Cardiac muscle cell (in vitro differentiated cells and primary cell): ENCODE measurements at regions not wholly inside any gene's neighbourhood (a gene's known extent, or its start where the extent isn't known, plus 50 kb on each side); places are given as distances from the start of the nearest gene placed in this dataset.
A peak's percentile ranks its signal among the peaks of the same experiment; 100 is the strongest.

Source experiments
- DNase-seq, 2 donors: peaks; one replicate each; pipeline versions ENCODE4 v3.0.0 to v3.0.0-alpha.2; 2010 to 2017; ENCODE audit warnings: low read depth in 1 of 2, low spot score in 1 of 2
- H3K27ac ChIP-seq: fragments of 200-600 bp; sonication (generic); 2 replicates; pipeline ENCODE4 v1.5.1; 2016
- H3K27me3 ChIP-seq: fragments of 200-600 bp; sonication (generic); 2 replicates; pipeline ENCODE4 v1.6.0; 2016; ENCODE audit warnings: control low read depth
- H3K36me3 ChIP-seq: fragments of 200-600 bp; sonication (generic); 2 replicates; pipeline ENCODE4 v1.5.1; 2016; ENCODE audit warnings: control low read depth
- H3K4me1 ChIP-seq: fragments of 200-600 bp; sonication (generic); 2 replicates; pipeline ENCODE4 v1.8.1; 2017; ENCODE audit warnings: low read depth, mild to moderate bottlenecking, mixed run types
- H3K4me3 ChIP-seq: fragments of 200-600 bp; sonication (generic); 2 replicates; pipeline ENCODE4 v1.5.1; 2016; ENCODE audit warnings: mild to moderate bottlenecking
- H3K9me3 ChIP-seq: fragments of 200-600 bp; sonication (generic); 2 replicates; pipeline ENCODE4 v1.5.1; 2017; ENCODE audit warnings: low read depth, mild to moderate bottlenecking, control low read depth
- CTCF ChIP-seq: IDR thresholded peaks from 2 replicates; pipeline ENCODE4 v1.5.1; 2012; ENCODE audit warnings: low read depth, mild to moderate bottlenecking, low read length

GRCh38 chr10:128833671-128834070 lies 633.4 kb upstream of the MGMT start:
- no peak overlapping the region for H3K27ac ChIP-seq
- DNase-seq: no peak
- H3K4me1 ChIP-seq: no peaks in the 10 kb centered on the region
- no peak overlapping the region for H3K4me3 ChIP-seq
- H3K36me3 ChIP-seq: no peaks in the 10 kb centered on the region
- TF ChIP-seq CTCF: no peak
- no peaks in the 10 kb centered on the region for H3K9me3 ChIP-seq
- no peaks in the 10 kb centered on the region for H3K27me3 ChIP-seq

GRCh38 chr10:128835361-128835760 lies 631.7 kb upstream of the MGMT start:
- TF ChIP-seq CTCF: no peak
- no peak for DNase-seq
- no peak overlapping the region for H3K4me3 ChIP-seq
- H3K27me3 ChIP-seq: no peaks in the 10 kb centered on the region
- no peaks in the 10 kb centered on the region for H3K4me1 ChIP-seq
- no peaks in the 10 kb centered on the region for H3K9me3 ChIP-seq
- H3K36me3 ChIP-seq: no peaks in the 10 kb centered on the region
- H3K27ac ChIP-seq: no peak overlapping the region

DNA sequence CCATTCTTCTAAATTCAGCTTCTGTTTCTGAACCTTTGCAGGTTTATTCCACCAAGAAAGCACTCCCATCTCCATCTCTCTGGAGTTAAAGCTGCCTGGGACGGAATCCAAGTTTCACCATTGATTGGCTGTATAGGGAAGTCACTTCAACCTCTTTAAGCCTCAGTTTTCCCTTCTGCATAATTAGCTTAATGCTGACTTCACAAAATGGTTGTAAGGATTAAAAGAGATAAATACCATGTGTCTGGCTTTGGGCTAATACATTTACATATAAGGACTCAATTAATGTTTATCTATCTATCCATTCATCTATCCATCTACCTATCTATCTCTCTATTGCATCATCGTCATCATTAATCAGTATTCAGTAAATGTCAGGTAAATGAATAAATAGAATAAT lies 629.6 kb upstream of the MGMT start:
- DNase-seq: no peak
- H3K4me1 ChIP-seq: no peaks in the 10 kb centered on the region

GRCh38 chr10:128839134-128839533 lies 627.9 kb upstream of the MGMT start:
- no peak for DNase-seq
- H3K27me3 ChIP-seq: no peaks in the 10 kb centered on the region
- H3K27ac ChIP-seq: no peak overlapping the region
- no peak overlapping the region for H3K4me3 ChIP-seq
- no peaks in the 10 kb centered on the region for H3K4me1 ChIP-seq
- no peaks in the 10 kb centered on the region for H3K9me3 ChIP-seq
- TF ChIP-seq CTCF: no peak
- H3K36me3 ChIP-seq: no peaks in the 10 kb centered on the region

More for the DNA sequence above, 629.6 kb upstream of the MGMT start:
- Histone ChIP-seq H3K27me3 (no peaks in the 10 kb centered on the region), H3K36me3 (no peaks in the 10 kb centered on the region), H3K27ac (no peak overlapping the region), H3K9me3 (no peaks in the 10 kb centered on the region), H3K4me3 (no peak overlapping the region)
- no peak for TF ChIP-seq CTCF

DNA sequence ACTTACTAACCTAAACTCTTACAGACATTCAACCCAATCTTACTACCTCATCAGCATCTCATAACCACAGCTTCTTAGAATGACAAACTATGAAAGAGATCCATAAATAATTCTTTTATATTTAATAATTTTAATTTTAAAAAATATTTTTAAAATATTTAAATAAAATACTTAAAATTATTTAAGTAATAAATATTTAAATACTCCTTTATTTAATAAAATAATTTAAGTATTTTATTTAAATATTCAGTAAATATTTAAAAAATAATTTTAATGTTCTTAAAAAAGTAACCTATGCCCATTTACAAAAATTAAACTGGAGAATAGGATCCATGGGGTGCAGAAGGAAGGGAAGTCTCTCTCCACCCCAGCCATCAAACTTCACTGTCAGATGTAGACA lies 627.3 kb upstream of the MGMT start:
- Histone ChIP-seq H3K36me3 (no peaks in the 10 kb centered on the region), H3K4me1 (no peaks in the 10 kb centered on the region), H3K9me3 (no peaks in the 10 kb centered on the region), H3K27ac (no peak overlapping the region), H3K4me3 (no peak overlapping the region), H3K27me3 (no peaks in the 10 kb centered on the region)
- no peak for DNase-seq
- TF ChIP-seq CTCF: no peak

DNA sequence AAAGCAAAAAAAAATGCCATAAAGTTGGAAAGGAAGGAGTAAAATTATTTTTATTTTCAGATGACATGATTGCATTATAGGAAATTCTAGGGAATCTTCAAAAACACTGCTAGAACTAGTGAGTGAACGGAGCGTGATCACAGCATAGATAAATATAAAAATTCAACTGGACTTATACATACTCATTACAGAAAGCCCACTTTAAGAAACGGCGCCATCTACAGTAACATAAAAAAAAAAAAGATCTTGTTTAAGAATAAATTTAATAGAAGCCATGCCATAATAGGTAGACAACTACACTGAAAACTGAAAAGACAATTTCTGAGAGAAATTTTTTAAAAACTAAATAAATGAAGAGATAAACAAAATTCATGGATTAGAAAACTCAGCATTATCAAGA lies 623.1 kb upstream of the MGMT start:
- Histone ChIP-seq H3K4me1 (no peaks in the 10 kb centered on the region), H3K9me3 (no peaks in the 10 kb centered on the region), H3K27me3 (no peaks in the 10 kb centered on the region), H3K36me3 (no peaks in the 10 kb centered on the region), H3K4me3 (no peak overlapping the region), H3K27ac (no peak overlapping the region)
- peak; percentile 17 for TF ChIP-seq CTCF
- DNase-seq: peak; percentile 26
